ENCODE measurements at regions not wholly inside any gene's neighbourhood (a gene's known extent, or its start where the extent isn't known, plus 50 kb on each side); places are given as distances from the start of the nearest gene placed in this dataset.

- no peak overlapping the region for H3K4me3 ChIP-seq
- H3K36me3 ChIP-seq (ENCODE audit: insufficient read depth, low read length): no peaks in the 10 kb centered on the region
- no peak overlapping the region for H3K27ac ChIP-seq
- no peak for TF ChIP-seq POLR2AphosphoS5 (IDR thresholded peaks at IDR 0.05; ENCODE audit: borderline replicate concordance, low read depth, low read length)
- TF ChIP-seq FOXP2 (optimal IDR thresholded peaks at IDR 0.05; ENCODE audit: control extremely low read depth, extremely low read length, insufficient read depth): no peak
- TF ChIP-seq EZH2 (IDR thresholded peaks at IDR 0.05): no peak
- no peak for DNase-seq (ENCODE audit: low read depth, low spot score)
- H3K9me3 ChIP-seq (ENCODE audit: low read depth, low read length): no peaks in the 10 kb centered on the region
- H3K9ac ChIP-seq (ENCODE audit: insufficient read length): no peak overlapping the region
Measured at GRCh38 chr5:35302544-35302943, 72.3 kb upstream of the PRLR start.

- no peaks in the 10 kb centered on the region for H3K36me3 ChIP-seq (ENCODE audit: insufficient read depth, low read length)
- H3K4me3 ChIP-seq: no peak overlapping the region
- no peak for DNase-seq (ENCODE audit: low read depth, low spot score)
- H3K9me3 ChIP-seq (ENCODE audit: low read depth, low read length): no peaks in the 10 kb centered on the region
- no peak overlapping the region for H3K27ac ChIP-seq
- TF ChIP-seq POLR2AphosphoS5 (IDR thresholded peaks at IDR 0.05; ENCODE audit: borderline replicate concordance, low read depth, low read length): no peak
- TF ChIP-seq FOXP2 (optimal IDR thresholded peaks at IDR 0.05; ENCODE audit: control extremely low read depth, extremely low read length, insufficient read depth): no peak
- TF ChIP-seq EZH2 (IDR thresholded peaks at IDR 0.05): no peak
- H3K9ac ChIP-seq (ENCODE audit: insufficient read length): no peak overlapping the region
Measured at GRCh38 chr5:35297755-35298154, 67.5 kb upstream of the PRLR start.

DNA sequence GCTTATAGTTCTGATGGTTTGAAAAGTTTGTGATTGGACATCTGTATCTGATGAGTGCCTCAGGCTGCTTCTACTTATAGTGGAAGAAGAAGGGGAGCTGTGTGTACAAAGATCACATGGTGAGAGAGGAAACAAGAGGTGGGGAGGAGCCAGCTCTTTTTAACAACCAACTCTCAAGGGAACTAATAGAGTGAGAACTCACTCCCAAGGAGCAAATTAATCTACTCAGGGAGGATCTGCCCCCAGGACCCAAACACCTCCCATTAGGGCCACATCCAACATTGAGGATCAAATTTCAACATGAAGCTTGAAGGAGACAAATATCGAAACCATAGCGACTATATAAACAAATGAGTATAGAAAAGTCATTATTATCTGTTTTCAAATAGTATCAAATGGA, 64.7 kb upstream of the PRLR start:
- no peak overlapping the region for H3K4me3 ChIP-seq
- no peak overlapping the region for H3K27ac ChIP-seq
- H3K36me3 ChIP-seq (ENCODE audit: insufficient read depth, low read length): no peaks in the 10 kb centered on the region
- no peak for DNase-seq (ENCODE audit: low read depth, low spot score)
- H3K9ac ChIP-seq (ENCODE audit: insufficient read length): no peak overlapping the region
- TF ChIP-seq POLR2AphosphoS5 (IDR thresholded peaks at IDR 0.05; ENCODE audit: borderline replicate concordance, low read depth, low read length): no peak
- no peak for TF ChIP-seq FOXP2 (optimal IDR thresholded peaks at IDR 0.05; ENCODE audit: control extremely low read depth, extremely low read length, insufficient read depth)
- TF ChIP-seq EZH2 (IDR thresholded peaks at IDR 0.05): no peak
- H3K9me3 ChIP-seq (ENCODE audit: low read depth, low read length): no peaks in the 10 kb centered on the region

DNA sequence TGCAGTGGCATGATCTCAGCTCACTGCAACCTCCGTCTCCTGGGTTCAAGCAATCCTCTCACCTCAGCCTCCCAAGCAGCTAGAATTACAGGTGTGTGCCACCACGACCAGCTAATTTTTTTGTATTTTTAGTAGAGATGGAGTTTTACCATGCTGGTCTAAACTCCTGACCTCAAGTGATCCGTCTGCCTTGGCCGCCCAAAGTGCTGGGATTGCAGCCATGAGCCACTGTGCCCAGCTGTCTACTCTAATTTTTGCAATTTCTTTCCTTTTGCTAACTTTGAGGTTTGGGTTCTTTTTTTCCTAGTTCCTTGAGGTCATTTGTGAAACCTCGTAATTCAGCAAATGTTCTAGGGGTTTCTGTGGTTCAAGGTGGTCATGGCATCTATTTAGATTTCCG, 63.7 kb upstream of the PRLR start:
- no peak overlapping the region for H3K9ac ChIP-seq (ENCODE audit: insufficient read length)
- H3K27ac ChIP-seq: no peak overlapping the region
- H3K4me3 ChIP-seq: no peak overlapping the region
- no peaks in the 10 kb centered on the region for H3K36me3 ChIP-seq (ENCODE audit: insufficient read depth, low read length)
- TF ChIP-seq EZH2 (IDR thresholded peaks at IDR 0.05): no peak
- TF ChIP-seq POLR2AphosphoS5 (IDR thresholded peaks at IDR 0.05; ENCODE audit: borderline replicate concordance, low read depth, low read length): no peak
- TF ChIP-seq FOXP2 (optimal IDR thresholded peaks at IDR 0.05; ENCODE audit: control extremely low read depth, extremely low read length, insufficient read depth): no peak
- H3K9me3 ChIP-seq (ENCODE audit: low read depth, low read length): no peaks in the 10 kb centered on the region
- DNase-seq (ENCODE audit: low read depth, low spot score): no peak

- no peak overlapping the region for H3K27ac ChIP-seq
- no peak for DNase-seq (ENCODE audit: low read depth, low spot score)
- no peak for TF ChIP-seq FOXP2 (optimal IDR thresholded peaks at IDR 0.05; ENCODE audit: control extremely low read depth, extremely low read length, insufficient read depth)
- TF ChIP-seq POLR2AphosphoS5 (IDR thresholded peaks at IDR 0.05; ENCODE audit: borderline replicate concordance, low read depth, low read length): no peak
- no peak for TF ChIP-seq EZH2 (IDR thresholded peaks at IDR 0.05)
Measured at GRCh38 chr5:35285435-35285834, 55.1 kb upstream of the PRLR start.

GRCh38 chr5:35285011-35285410, 54.7 kb upstream of the PRLR start:
- H3K36me3 ChIP-seq (ENCODE audit: insufficient read depth, low read length): no peaks in the 10 kb centered on the region
- no peaks in the 10 kb centered on the region for H3K9me3 ChIP-seq (ENCODE audit: low read depth, low read length)
- no peak overlapping the region for H3K4me3 ChIP-seq
- DNase-seq (ENCODE audit: low read depth, low spot score): no peak
- H3K27ac ChIP-seq: no peak overlapping the region
- H3K9ac ChIP-seq (ENCODE audit: insufficient read length): no peak overlapping the region
- TF ChIP-seq FOXP2 (optimal IDR thresholded peaks at IDR 0.05; ENCODE audit: control extremely low read depth, extremely low read length, insufficient read depth) (no peak), POLR2AphosphoS5 (IDR thresholded peaks at IDR 0.05; ENCODE audit: borderline replicate concordance, low read depth, low read length) (no peak), EZH2 (IDR thresholded peaks at IDR 0.05) (no peak)

More at GRCh38 chr5:35285435-35285834, 55.1 kb upstream of the PRLR start:
- H3K36me3 ChIP-seq (ENCODE audit: insufficient read depth, low read length): no peaks in the 10 kb centered on the region
- no peaks in the 10 kb centered on the region for H3K9me3 ChIP-seq (ENCODE audit: low read depth, low read length)
- no peak overlapping the region for H3K9ac ChIP-seq (ENCODE audit: insufficient read length)
- H3K4me3 ChIP-seq: no peak overlapping the region

DNA sequence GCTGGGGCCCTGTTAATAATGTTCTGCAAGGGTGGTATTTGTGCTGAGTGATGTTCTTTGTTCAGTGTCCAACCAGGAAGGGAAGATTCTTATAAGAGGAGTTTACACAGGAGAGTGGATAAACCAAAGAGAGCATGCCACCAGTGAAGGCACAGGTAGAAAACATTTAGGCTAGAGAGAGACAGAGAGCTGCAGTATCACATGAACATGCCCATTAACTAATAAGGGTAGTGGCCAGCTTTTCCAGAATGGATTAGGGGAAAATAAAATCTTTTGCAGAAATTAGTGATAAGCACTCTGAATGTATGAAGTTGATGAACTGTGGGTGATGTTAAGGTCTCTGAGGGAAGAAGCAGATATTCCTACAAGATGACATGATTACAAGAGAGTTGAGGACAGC, 54.1 kb upstream of the PRLR start:
- TF ChIP-seq FOXP2 (optimal IDR thresholded peaks at IDR 0.05; ENCODE audit: control extremely low read depth, extremely low read length, insufficient read depth) (no peak), EZH2 (IDR thresholded peaks at IDR 0.05) (no peak), POLR2AphosphoS5 (IDR thresholded peaks at IDR 0.05; ENCODE audit: borderline replicate concordance, low read depth, low read length) (no peak)
- Histone ChIP-seq H3K27ac (no peak overlapping the region), H3K9ac (ENCODE audit: insufficient read length) (no peak overlapping the region), H3K9me3 (ENCODE audit: low read depth, low read length) (no peaks in the 10 kb centered on the region), H3K36me3 (ENCODE audit: insufficient read depth, low read length) (no peaks in the 10 kb centered on the region), H3K4me3 (no peak overlapping the region)
- no peak for DNase-seq (ENCODE audit: low read depth, low spot score)

GRCh38 chr5:35282810-35283209, 52.5 kb upstream of the PRLR start:
- Histone ChIP-seq H3K9ac (ENCODE audit: insufficient read length) (no peak overlapping the region), H3K4me3 (no peak overlapping the region), H3K27ac (no peak overlapping the region), H3K36me3 (ENCODE audit: insufficient read depth, low read length) (no peaks in the 10 kb centered on the region), H3K9me3 (ENCODE audit: low read depth, low read length) (no peaks in the 10 kb centered on the region)
- TF ChIP-seq FOXP2 (optimal IDR thresholded peaks at IDR 0.05; ENCODE audit: control extremely low read depth, extremely low read length, insufficient read depth): no peak
- no peak for TF ChIP-seq EZH2 (IDR thresholded peaks at IDR 0.05)
- TF ChIP-seq POLR2AphosphoS5 (IDR thresholded peaks at IDR 0.05; ENCODE audit: borderline replicate concordance, low read depth, low read length): no peak
- no peak for DNase-seq (ENCODE audit: low read depth, low spot score)

- Histone ChIP-seq H3K9me3 (ENCODE audit: low read depth, low read length) (no peaks in the 10 kb centered on the region), H3K36me3 (ENCODE audit: insufficient read depth, low read length) (no peaks in the 10 kb centered on the region), H3K4me3 (no peak overlapping the region), H3K9ac (ENCODE audit: insufficient read length) (no peak overlapping the region), H3K27ac (no peak overlapping the region)
- no peak for DNase-seq (ENCODE audit: low read depth, low spot score)
- TF ChIP-seq FOXP2 (optimal IDR thresholded peaks at IDR 0.05; ENCODE audit: control extremely low read depth, extremely low read length, insufficient read depth): no peak
- TF ChIP-seq EZH2 (IDR thresholded peaks at IDR 0.05): no peak
- no peak for TF ChIP-seq POLR2AphosphoS5 (IDR thresholded peaks at IDR 0.05; ENCODE audit: borderline replicate concordance, low read depth, low read length)
Measured at GRCh38 chr5:35281613-35282012, 51.3 kb upstream of the PRLR start.
